ENCODE measurements at regions not wholly inside any gene's neighbourhood (a gene's known extent, or its start where the extent isn't known, plus 50 kb on each side); places are given as distances from the start of the nearest gene placed in this dataset.

GRCh38 chr9:88691091-88691490 lies 156.1 kb downstream of the NXNL2 start:
- no peak for DNase-seq (ENCODE audit: extremely low read depth, low read depth, low spot score)

GRCh38 chr9:88691811-88692210 lies 156.8 kb downstream of the NXNL2 start:
- no peak for DNase-seq (ENCODE audit: extremely low read depth, low read depth, low spot score)

- DNase-seq (ENCODE audit: extremely low read depth, low read depth, low spot score), result no peak
Observed at GRCh38 chr9:88692827-88693226, 157.8 kb downstream of the NXNL2 start.

- DNase-seq (ENCODE audit: extremely low read depth, low read depth, low spot score), result no peak
Observed at GRCh38 chr9:88694625-88695024, 159.6 kb downstream of the NXNL2 start.

GRCh38 chr9:88696501-88696900 lies 161.5 kb downstream of the NXNL2 start:
- no peak for DNase-seq (ENCODE audit: extremely low read depth, low read depth, low spot score)

GRCh38 chr9:88697764-88698432 lies 162.9 kb downstream of the NXNL2 start:
- no peak for DNase-seq (ENCODE audit: extremely low read depth, low read depth, low spot score)

GRCh38 chr9:88702985-88703384 lies 168.0 kb downstream of the NXNL2 start:
- no peak for DNase-seq (ENCODE audit: extremely low read depth, low read depth, low spot score)

GRCh38 chr9:88706193-88707113 lies 171.5 kb downstream of the NXNL2 start:
- DNase-seq (ENCODE audit: extremely low read depth, low read depth, low spot score), result no peak

- no peak for DNase-seq (ENCODE audit: extremely low read depth, low read depth, low spot score)
Observed at GRCh38 chr9:88710449-88710848, 175.5 kb downstream of the NXNL2 start.

- no peak for DNase-seq (ENCODE audit: extremely low read depth, low read depth, low spot score)
Observed at GRCh38 chr9:88711719-88712118, 176.7 kb downstream of the NXNL2 start.

GRCh38 chr9:88712484-88712883 lies 177.5 kb downstream of the NXNL2 start:
- no peak for DNase-seq (ENCODE audit: extremely low read depth, low read depth, low spot score)

GRCh38 chr9:88713010-88713409 lies 178.0 kb downstream of the NXNL2 start:
- no peak for DNase-seq (ENCODE audit: extremely low read depth, low read depth, low spot score)

- DNase-seq (ENCODE audit: extremely low read depth, low read depth, low spot score), result no peak
Observed at GRCh38 chr9:88716596-88717290, 181.8 kb downstream of the NXNL2 start.

GRCh38 chr9:88721025-88721424 lies 186.0 kb downstream of the NXNL2 start:
- no peak for DNase-seq (ENCODE audit: extremely low read depth, low read depth, low spot score)

GRCh38 chr9:88721495-88722279 lies 186.7 kb downstream of the NXNL2 start:
- DNase-seq (ENCODE audit: extremely low read depth, low read depth, low spot score), result no peak

GRCh38 chr9:88722753-88723152 lies 187.8 kb downstream of the NXNL2 start:
- DNase-seq (ENCODE audit: extremely low read depth, low read depth, low spot score), result no peak

GRCh38 chr9:88723751-88724150 lies 188.8 kb downstream of the NXNL2 start:
- DNase-seq (ENCODE audit: extremely low read depth, low read depth, low spot score), result no peak

- DNase-seq (ENCODE audit: extremely low read depth, low read depth, low spot score), result no peak
Observed at GRCh38 chr9:88724331-88724730, 189.4 kb downstream of the NXNL2 start.

- no peak for DNase-seq (ENCODE audit: extremely low read depth, low read depth, low spot score)
Observed at GRCh38 chr9:88725300-88726019, 190.5 kb downstream of the NXNL2 start.

GRCh38 chr9:88726803-88727202 lies 191.8 kb downstream of the NXNL2 start:
- no peak for DNase-seq (ENCODE audit: extremely low read depth, low read depth, low spot score)

All from glomerular endothelial cell (primary cell).